Stomach (tissue), 8 donors: ENCODE measurements at regions not wholly inside any gene's neighbourhood (a gene's known extent, or its start where the extent isn't known, plus 50 kb on each side); places are given as distances from the start of the nearest gene placed in this dataset.

ENCODE experiments used
- DNase-seq, 2 donors: peaks; one replicate each; pipeline versions ENCODE4 v3.0.0 to v3.0.0-alpha.2; 2013 to 2019
- H3K27ac ChIP-seq, 5 donors: fragments of 200-600 bp in 4 of 5; sonication (generic) in 4 of 5; one replicate each; pipeline ENCODE4 v1.5.1; 2013 to 2019; ENCODE audit warnings: mild to moderate bottlenecking in 1 of 5, moderate library complexity in 1 of 5
- H3K27me3 ChIP-seq, 3 donors: fragments of 200-600 bp; sonication (generic); one replicate each; pipeline ENCODE4 v1.5.1; 2017 to 2019; ENCODE audit warnings: mixed run types in 1 of 3
- H3K36me3 ChIP-seq, 4 donors: fragments of 200-600 bp; sonication (generic); 1 replicate in 3 of 4; 2 replicates in 1 of 4; pipeline ENCODE4 v1.5.1; 2016 to 2019
- H3K4me1 ChIP-seq, 4 donors: fragments of 200-600 bp; sonication (generic); one replicate each; pipeline ENCODE4 v1.5.1; 2016 to 2019
- H3K4me3 ChIP-seq, 4 donors: fragments of 200-600 bp; sonication (generic) in 3 of 4; one replicate each; pipeline ENCODE4 v1.5.1; 2016 to 2019; ENCODE audit warnings: mild to moderate bottlenecking in 1 of 4
- H3K9me3 ChIP-seq, 4 donors: fragments of 200-600 bp; sonication (generic); one replicate each; pipeline ENCODE4 v1.5.1; 2016 to 2019
- EP300 ChIP-seq: sonication (generic); formaldehyde crosslinking; IDR thresholded peaks from one replicate; pipeline ENCODE4 v1.6.1; 2017; ENCODE audit warnings: antibody characterized with exemption
- POLR2A ChIP-seq, 4 donors: fragments of 450-650 bp; IDR thresholded peaks; one replicate each; pipeline ENCODE4 v1.6.1; 2016; ENCODE audit warnings: antibody characterized with exemption in 4 of 4, control low read depth in 2 of 4, mild to moderate bottlenecking in 1 of 4, moderate library complexity in 1 of 4
- POLR2AphosphoS5 ChIP-seq, 3 donors: sonication (generic); formaldehyde crosslinking; IDR thresholded peaks; one replicate each; pipeline ENCODE4 v1.6.1; 2016; ENCODE audit warnings: antibody characterized with exemption in 3 of 3
- WGBS, 5 donors: extraction: QIAGEN DNeasy Blood & Tissue Kit in 3 of 5; methylation state at CpG; one replicate each; pipeline versions ENCODE4 v1.1.5 to v1.1.7; 2013 to 2018; 5-methylcytosine and 5-hydroxymethylcytosine counted together
- intact Hi-C: fragments of 100-400 bp; cut with DNase I; formaldehyde crosslinking; loops from one replicate; pipeline ENCODE4 v1.15.1; 2023; ENCODE audit warnings: low total_unique reads
- TF ChIP-seq, protein P1 (sequence below), 7 experiments: fragments of 450-650 bp in 4 of 7; fragments of 200-600 bp in 3 of 7; sonication (generic) in 3 of 7; IDR thresholded peaks; one replicate each; pipeline ENCODE4 v1.5.1; 2016 to 2019; ENCODE audit warnings: antibody characterized with exemption in 7 of 7, control low read depth in 2 of 7, mild to moderate bottlenecking in 1 of 7
- donor health status: healthy with polysubstance abuse.
- donor health status: Bipolar disorder and iron deficiency.
- donor health status: healthy.

DNA sequence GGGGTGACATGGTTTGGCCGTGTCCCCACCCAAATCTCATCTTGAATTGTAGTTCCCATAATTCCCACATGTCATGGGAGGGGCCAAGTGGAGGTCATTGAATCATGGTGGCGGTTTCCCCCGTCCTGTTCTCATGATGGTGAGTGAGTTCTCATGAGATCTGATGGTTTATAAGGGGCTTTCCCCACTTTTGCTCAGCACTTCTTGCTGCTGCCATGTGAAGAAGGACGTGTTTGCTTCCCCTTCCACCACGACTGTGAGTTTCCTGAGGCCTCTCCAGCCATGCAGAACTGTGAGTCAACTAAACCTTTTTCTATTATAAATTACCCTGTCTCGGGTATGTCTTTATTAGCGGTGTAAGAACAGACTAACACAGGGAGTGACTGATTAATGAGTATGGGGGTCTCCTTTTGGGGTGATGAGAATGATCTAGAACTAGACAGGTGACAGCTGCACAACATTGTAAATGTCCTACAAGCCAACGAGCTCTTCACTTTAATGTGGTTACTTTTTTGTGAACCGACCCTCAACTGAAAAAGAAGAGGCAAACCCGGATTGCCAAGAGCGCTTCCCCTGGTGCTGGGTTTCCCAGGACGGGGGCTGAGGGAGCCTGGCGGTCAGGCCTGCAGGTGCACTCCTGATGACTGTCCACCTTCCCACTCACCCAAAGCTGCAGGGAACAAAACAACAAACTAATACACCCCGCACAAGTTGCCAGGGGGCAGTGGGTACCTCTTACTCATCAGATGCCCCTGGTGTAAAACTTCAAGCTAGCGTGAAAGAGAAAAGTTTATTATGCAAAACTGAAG is 90.1 kb downstream of the NCOR2 start:
- Histone ChIP-seq H3K27me3 (no peaks in the 10 kb centered on the region), H3K27ac (no peak overlapping the region), H3K4me3 (no peak overlapping the region), H3K36me3 (peaks cover 21 to 85% (median 79%) of the 10 kb centered on the region in 4 donors), H3K4me1 (peaks cover 18 to 48% (median 30%) of the 10 kb centered on the region in 4 donors), H3K9me3 (peaks cover 0 to 10% (median 5%) of the 10 kb centered on the region in 4 donors)
- TF ChIP-seq EP300 (no peak), POLR2A (IDR thresholded peaks at IDR 0.05) (no peak), POLR2AphosphoS5 (IDR thresholded peaks at IDR 0.05) (no peak)
- TF ChIP-seq, protein P1, sequence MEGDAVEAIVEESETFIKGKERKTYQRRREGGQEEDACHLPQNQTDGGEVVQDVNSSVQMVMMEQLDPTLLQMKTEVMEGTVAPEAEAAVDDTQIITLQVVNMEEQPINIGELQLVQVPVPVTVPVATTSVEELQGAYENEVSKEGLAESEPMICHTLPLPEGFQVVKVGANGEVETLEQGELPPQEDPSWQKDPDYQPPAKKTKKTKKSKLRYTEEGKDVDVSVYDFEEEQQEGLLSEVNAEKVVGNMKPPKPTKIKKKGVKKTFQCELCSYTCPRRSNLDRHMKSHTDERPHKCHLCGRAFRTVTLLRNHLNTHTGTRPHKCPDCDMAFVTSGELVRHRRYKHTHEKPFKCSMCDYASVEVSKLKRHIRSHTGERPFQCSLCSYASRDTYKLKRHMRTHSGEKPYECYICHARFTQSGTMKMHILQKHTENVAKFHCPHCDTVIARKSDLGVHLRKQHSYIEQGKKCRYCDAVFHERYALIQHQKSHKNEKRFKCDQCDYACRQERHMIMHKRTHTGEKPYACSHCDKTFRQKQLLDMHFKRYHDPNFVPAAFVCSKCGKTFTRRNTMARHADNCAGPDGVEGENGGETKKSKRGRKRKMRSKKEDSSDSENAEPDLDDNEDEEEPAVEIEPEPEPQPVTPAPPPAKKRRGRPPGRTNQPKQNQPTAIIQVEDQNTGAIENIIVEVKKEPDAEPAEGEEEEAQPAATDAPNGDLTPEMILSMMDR (IDR thresholded peaks at IDR 0.05), result no peak
- WGBS, 5 donors, result 76 to 85% (median 80%) methylated on average over 15 of the region's 15 CpGs
- DNase-seq, result no peak
- intact Hi-C loops, result no loop called here

DNA sequence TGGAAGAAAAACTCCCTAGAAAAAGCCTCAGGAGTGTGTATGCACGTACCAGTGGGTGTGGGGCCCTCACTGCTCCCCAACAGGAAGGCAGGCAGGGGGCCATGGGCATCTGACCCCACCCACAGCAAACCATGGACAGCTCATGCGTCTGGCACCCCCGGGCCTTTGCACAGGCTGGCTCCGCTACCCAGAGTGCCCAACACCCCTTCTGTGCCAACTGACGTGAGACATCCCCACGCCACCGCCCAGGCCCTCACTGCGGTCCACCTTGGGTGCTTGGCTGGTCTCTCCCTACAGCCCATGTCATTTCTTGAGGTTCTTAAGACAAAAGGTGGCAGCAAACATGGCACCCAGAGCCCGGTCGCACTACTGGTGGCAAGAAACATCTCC is 91.4 kb downstream of the NCOR2 start:
- DNase-seq, result no peak
- peaks cover 15 to 39% (median 20%) of the 10 kb centered on the region in 4 donors for H3K4me1 ChIP-seq
- H3K9me3 ChIP-seq, result peaks cover 0 to 10% (median 5%) of the 10 kb centered on the region in 4 donors
- WGBS, 5 donors, result 94 to 98% (median 97%) methylated on average over 10 of the region's 10 CpGs
- TF ChIP-seq, protein P1 (IDR thresholded peaks at IDR 0.05), result no peak
- TF ChIP-seq EP300 (no peak), POLR2A (IDR thresholded peaks at IDR 0.05) (no peak), POLR2AphosphoS5 (IDR thresholded peaks at IDR 0.05) (no peak)
- H3K4me3 ChIP-seq, result no peak overlapping the region
- intact Hi-C loops, result no loop called here
- peaks cover 34 to 85% (median 80%) of the 10 kb centered on the region in 4 donors for H3K36me3 ChIP-seq
- no peak overlapping the region for H3K27ac ChIP-seq
- no peaks in the 10 kb centered on the region for H3K27me3 ChIP-seq

- 89 to 92% (median 91%) methylated on average over 13 to 14 of the region's 14 CpGs for WGBS, 5 donors
- Histone ChIP-seq H3K27ac (no peak overlapping the region), H3K36me3 (peaks cover 34 to 91% (median 86%) of the 10 kb centered on the region in 4 donors), H3K9me3 (peaks cover 0 to 10% (median 5%) of the 10 kb centered on the region in 4 donors), H3K4me3 (no peak overlapping the region), H3K4me1 (peaks cover 10 to 34% (median 15%) of the 10 kb centered on the region in 4 donors), H3K27me3 (no peaks in the 10 kb centered on the region)
- no peak for TF ChIP-seq POLR2AphosphoS5 (IDR thresholded peaks at IDR 0.05)
- TF ChIP-seq EP300, result no peak
- intact Hi-C loops, result no loop called here
- no peak for DNase-seq
Measured at GRCh38 chr12:124475295-124476010, 92.0 kb downstream of the NCOR2 start.

DNA sequence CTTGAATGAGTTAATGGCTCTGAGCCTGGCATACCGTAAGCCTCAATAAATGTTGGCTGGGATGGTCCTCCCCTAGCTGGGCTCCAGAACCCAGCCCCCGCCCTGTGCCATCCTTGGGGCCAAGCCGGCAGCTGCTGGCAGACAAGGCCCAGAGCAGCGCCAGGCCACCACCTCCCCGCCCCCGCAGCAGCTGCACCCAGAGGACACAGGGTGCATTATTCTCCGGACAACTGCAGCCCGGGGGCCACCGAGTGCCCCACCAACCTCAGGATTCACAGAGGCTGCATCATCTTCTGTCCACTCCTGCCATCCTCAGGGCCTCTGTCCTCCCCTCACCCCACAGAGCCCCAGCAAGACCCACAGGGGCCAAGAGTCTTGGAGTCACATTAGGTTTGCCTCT is 92.7 kb downstream of the NCOR2 start:
- peaks cover 34 to 96% (median 93%) of the 10 kb centered on the region in 4 donors for H3K36me3 ChIP-seq
- 77 to 92% (median 91%) methylated on average over 3 to 9 of the region's 9 CpGs for WGBS, 5 donors
- TF ChIP-seq POLR2A (IDR thresholded peaks at IDR 0.05) (no peak), EP300 (no peak), POLR2AphosphoS5 (IDR thresholded peaks at IDR 0.05) (no peak)
- TF ChIP-seq, protein P1 (IDR thresholded peaks at IDR 0.05), result no peak
- H3K27me3 ChIP-seq, result no peaks in the 10 kb centered on the region
- no peak overlapping the region for H3K4me3 ChIP-seq
- DNase-seq, result no peak
- peaks cover 0 to 10% (median 5%) of the 10 kb centered on the region in 4 donors for H3K9me3 ChIP-seq
- H3K4me1 ChIP-seq, result peaks cover 3 to 26% (median 7%) of the 10 kb centered on the region in 4 donors
- no peak overlapping the region for H3K27ac ChIP-seq
- intact Hi-C loops, result no loop called here
